ENCODE measurements at regions not wholly inside any gene's neighbourhood (a gene's known extent, or its start where the extent isn't known, plus 50 kb on each side); places are given as distances from the start of the nearest gene placed in this dataset.
"Not testable (repeated sequence)": the region's sequence is repeated elsewhere in the genome, so short reads cannot be mapped to it uniquely, and the experiment has no call there.

DNA sequence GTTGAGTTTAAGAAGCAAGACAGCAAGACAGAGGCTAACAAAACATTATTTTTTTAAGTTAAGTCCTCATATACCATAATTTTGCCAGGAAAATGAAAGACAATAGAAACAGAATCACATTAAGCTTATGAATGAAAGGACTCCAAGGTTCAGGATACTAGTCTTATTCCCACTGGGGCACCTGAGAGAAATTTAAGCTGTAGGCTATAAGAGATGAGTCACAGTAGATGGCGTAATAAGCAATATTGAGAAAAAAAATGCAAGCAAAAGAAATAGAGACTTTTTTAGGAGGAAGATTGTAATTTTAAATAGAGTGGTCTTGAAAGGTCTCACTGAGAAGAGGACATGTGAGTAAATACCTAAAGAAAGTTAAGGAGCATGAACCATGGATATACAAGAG lies 57.1 kb upstream of the KIF2B start:
- Histone ChIP-seq H3K4me3 (ENCODE audit: extremely low read depth, insufficient read depth, low read length, poor library complexity, severe bottlenecking) (no peak overlapping the region), H3K4me1 (ENCODE audit: control insufficient read depth, insufficient read depth, low read length, poor library complexity, severe bottlenecking) (no peaks in the 10 kb centered on the region), H3K9me3 (ENCODE audit: control insufficient read depth, low read length) (no peaks in the 10 kb centered on the region), H3K36me3 (ENCODE audit: control insufficient read depth, insufficient read depth, low read length) (no peaks in the 10 kb centered on the region), H3K27ac (ENCODE audit: low read depth, low read length, severe bottlenecking) (no peak overlapping the region)
- WGBS, 2 experiments (ENCODE audit: insufficient coverage in 2 of 2), result 89 to 100% methylated on average over 1 of the region's 1 CpG

DNA sequence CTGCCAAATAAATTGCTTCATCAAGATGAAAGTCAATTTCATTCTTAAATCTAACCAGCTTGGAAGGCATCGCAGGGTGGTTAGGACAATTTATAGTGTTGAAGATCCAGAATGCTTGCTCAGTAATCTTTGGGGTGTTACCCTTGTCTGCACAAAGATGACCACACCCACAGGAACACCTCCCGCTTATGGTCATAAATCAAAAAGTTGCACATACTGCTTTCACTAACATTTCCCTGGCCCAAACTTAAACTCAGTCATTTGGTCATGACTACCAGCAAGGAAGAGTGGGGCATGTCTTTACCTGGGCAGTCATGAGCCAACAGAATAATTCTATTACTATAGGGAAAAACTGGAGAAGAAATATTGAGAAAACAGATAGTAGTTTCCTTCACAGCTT lies 57.6 kb upstream of the KIF2B start:
- 100% methylated on average over 1 of the region's 2 CpGs; no CpG with 5 or more reads in 1 of the 2 experiments for WGBS, 2 experiments (ENCODE audit: insufficient coverage in 2 of 2)
- H3K4me3 ChIP-seq (ENCODE audit: extremely low read depth, insufficient read depth, low read length, poor library complexity, severe bottlenecking), result no peak overlapping the region
- no peaks in the 10 kb centered on the region for H3K9me3 ChIP-seq (ENCODE audit: control insufficient read depth, low read length)
- H3K4me1 ChIP-seq (ENCODE audit: control insufficient read depth, insufficient read depth, low read length, poor library complexity, severe bottlenecking), result no peaks in the 10 kb centered on the region
- no peak overlapping the region for H3K27ac ChIP-seq (ENCODE audit: low read depth, low read length, severe bottlenecking)
- H3K36me3 ChIP-seq (ENCODE audit: control insufficient read depth, insufficient read depth, low read length), result no peaks in the 10 kb centered on the region

- no peaks in the 10 kb centered on the region for H3K9me3 ChIP-seq (ENCODE audit: control insufficient read depth, low read length)
- H3K4me1 ChIP-seq (ENCODE audit: control insufficient read depth, insufficient read depth, low read length, poor library complexity, severe bottlenecking), result no peaks in the 10 kb centered on the region
- WGBS, 2 experiments (ENCODE audit: insufficient coverage in 2 of 2), result 100% methylated on average over 7 to 8 of the region's 22 CpGs
- H3K36me3 ChIP-seq (ENCODE audit: control insufficient read depth, insufficient read depth, low read length), result no peaks in the 10 kb centered on the region
- H3K27ac ChIP-seq (ENCODE audit: low read depth, low read length, severe bottlenecking), result no peak overlapping the region
- no peak overlapping the region for H3K4me3 ChIP-seq (ENCODE audit: extremely low read depth, insufficient read depth, low read length, poor library complexity, severe bottlenecking)
These were observed 65.2 kb upstream of the KIF2B start for GRCh38 chr17:53757559-53757958.

DNA sequence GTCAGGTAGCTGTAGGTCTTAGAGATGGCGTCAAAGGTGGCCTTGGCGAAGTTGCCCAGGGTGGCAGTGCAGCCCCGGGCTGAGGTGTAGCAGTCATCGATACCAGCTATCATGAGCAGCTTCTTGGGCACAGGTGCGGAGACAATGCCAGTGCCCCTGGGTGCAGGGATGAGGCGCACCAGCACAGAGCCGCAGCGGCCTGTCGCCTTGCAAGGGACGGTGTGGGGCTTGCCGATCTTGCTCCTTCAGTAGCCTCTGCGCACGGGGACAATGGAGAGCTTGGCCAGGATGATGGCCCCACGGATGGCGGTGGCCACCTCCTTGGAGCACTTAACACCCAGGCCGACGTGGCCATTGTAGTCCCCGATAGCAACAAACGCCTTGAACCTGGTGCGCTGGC lies 65.6 kb upstream of the KIF2B start:
- not testable (repeated sequence) for H3K9me3 ChIP-seq (ENCODE audit: control insufficient read depth, low read length); H3K4me1 ChIP-seq (ENCODE audit: control insufficient read depth, insufficient read depth, low read length, poor library complexity, severe bottlenecking); H3K4me3 ChIP-seq (ENCODE audit: extremely low read depth, insufficient read depth, low read length, poor library complexity, severe bottlenecking); H3K36me3 ChIP-seq (ENCODE audit: control insufficient read depth, insufficient read depth, low read length); H3K27ac ChIP-seq (ENCODE audit: low read depth, low read length, severe bottlenecking)
- WGBS, 2 experiments (ENCODE audit: insufficient coverage in 2 of 2), result 100% methylated on average over 14 of the region's 20 CpGs; no CpG with 5 or more reads in 1 of the 2 experiments

DNA sequence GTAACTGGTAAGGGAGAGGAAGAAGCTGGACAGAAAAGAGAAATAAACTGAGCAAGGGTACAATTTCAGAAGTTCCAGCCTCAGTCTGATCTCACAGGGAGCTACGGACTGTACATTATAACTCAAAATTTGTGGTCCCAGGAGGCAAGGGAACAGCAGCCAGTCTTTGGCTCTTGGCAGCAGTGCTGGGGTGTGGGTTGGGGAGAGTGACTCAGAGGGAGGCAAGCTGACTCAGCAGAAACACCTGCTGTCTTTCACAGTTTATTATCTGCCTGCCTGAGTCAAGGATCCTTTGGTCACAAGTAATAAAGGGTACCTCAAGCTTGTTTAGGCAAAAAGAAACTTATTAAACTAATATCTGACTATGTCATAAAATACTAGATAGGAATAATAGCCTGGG lies 73.5 kb upstream of the KIF2B start:
- Histone ChIP-seq H3K4me3 (ENCODE audit: extremely low read depth, insufficient read depth, low read length, poor library complexity, severe bottlenecking) (no peak overlapping the region), H3K4me1 (ENCODE audit: control insufficient read depth, insufficient read depth, low read length, poor library complexity, severe bottlenecking) (no peaks in the 10 kb centered on the region), H3K36me3 (ENCODE audit: control insufficient read depth, insufficient read depth, low read length) (no peaks in the 10 kb centered on the region), H3K9me3 (ENCODE audit: control insufficient read depth, low read length) (no peaks in the 10 kb centered on the region), H3K27ac (ENCODE audit: low read depth, low read length, severe bottlenecking) (no peak overlapping the region)
- WGBS, 2 experiments (ENCODE audit: insufficient coverage in 2 of 2), result 70% methylated on average over 1 of the region's 1 CpG; no CpG with 5 or more reads in 1 of the 2 experiments

- not testable (repeated sequence) for H3K27ac ChIP-seq (ENCODE audit: low read depth, low read length, severe bottlenecking); H3K9me3 ChIP-seq (ENCODE audit: control insufficient read depth, low read length); H3K4me1 ChIP-seq (ENCODE audit: control insufficient read depth, insufficient read depth, low read length, poor library complexity, severe bottlenecking); H3K36me3 ChIP-seq (ENCODE audit: control insufficient read depth, insufficient read depth, low read length); H3K4me3 ChIP-seq (ENCODE audit: extremely low read depth, insufficient read depth, low read length, poor library complexity, severe bottlenecking)
- WGBS, 2 experiments (ENCODE audit: insufficient coverage in 2 of 2), result 60 to 81% methylated on average over 1 to 6 of the region's 11 CpGs
These were observed 74.4 kb upstream of the KIF2B start for GRCh38 chr17:53748159-53748820.

DNA sequence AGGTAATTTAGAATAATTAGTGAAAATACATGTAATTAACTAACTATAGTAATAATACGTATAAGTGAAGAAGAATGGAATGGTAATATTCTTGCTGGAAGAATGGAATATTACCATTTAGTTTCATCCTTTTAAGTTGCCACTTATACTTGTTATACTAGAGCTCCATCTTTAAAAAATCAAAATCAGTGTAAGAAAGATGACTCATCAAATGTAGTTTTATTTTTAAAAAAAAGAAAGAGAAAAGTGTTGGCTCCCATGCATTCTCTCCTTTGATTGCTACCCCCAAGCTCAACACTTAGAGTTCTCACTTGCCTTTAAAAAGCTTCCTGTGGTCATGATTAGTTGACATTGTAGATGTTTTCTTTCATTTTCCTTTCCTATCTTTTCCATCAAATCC lies 82.4 kb upstream of the KIF2B start:
- H3K27ac ChIP-seq (ENCODE audit: low read depth, low read length, severe bottlenecking), result no peak overlapping the region
- no peak overlapping the region for H3K4me3 ChIP-seq (ENCODE audit: extremely low read depth, insufficient read depth, low read length, poor library complexity, severe bottlenecking)
- no peaks in the 10 kb centered on the region for H3K4me1 ChIP-seq (ENCODE audit: control insufficient read depth, insufficient read depth, low read length, poor library complexity, severe bottlenecking)
- WGBS, 2 experiments (ENCODE audit: insufficient coverage in 2 of 2), result no CpG with 5 or more reads among the region's 1 CpG
- H3K36me3 ChIP-seq (ENCODE audit: control insufficient read depth, insufficient read depth, low read length), result no peaks in the 10 kb centered on the region
- H3K9me3 ChIP-seq (ENCODE audit: control insufficient read depth, low read length), result no peaks in the 10 kb centered on the region

DNA sequence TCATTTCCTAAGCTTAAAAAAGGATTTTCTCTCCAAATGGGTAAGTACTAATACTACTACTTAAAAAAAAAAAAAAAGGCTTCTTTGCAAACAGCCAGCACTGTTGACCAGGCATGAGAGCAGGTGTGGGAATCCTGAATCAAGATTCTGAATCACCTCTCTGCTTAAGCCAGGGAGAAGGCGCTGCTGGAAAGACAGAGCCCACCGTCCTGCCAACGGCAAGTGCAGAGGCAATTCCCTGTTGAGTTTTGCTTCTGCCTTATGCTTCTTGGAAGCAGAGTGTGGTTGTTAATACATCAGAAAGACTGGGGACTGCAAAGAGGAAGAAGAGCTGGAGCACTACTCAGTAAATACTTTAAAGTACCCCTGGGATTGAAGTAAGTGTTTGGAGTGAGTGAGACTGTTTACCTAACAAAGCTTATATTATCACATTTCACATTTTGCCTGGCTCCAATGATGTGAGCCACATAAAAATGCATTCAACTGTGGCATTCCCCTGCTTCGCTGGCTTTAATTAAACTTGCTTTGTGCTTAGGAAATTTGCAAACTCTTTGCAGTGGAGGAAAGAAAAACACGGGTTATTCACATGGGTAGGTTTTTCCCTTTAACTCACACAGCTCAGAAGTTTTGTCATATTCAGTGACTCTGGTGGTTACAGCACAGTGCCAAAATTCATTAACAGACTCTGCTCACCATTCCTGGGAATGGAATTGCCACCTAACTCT lies 86.0 kb upstream of the KIF2B start:
- Histone ChIP-seq H3K4me1 (ENCODE audit: control insufficient read depth, insufficient read depth, low read length, poor library complexity, severe bottlenecking) (no peaks in the 10 kb centered on the region), H3K4me3 (ENCODE audit: extremely low read depth, insufficient read depth, low read length, poor library complexity, severe bottlenecking) (no peak overlapping the region), H3K36me3 (ENCODE audit: control insufficient read depth, insufficient read depth, low read length) (no peaks in the 10 kb centered on the region), H3K9me3 (ENCODE audit: control insufficient read depth, low read length) (no peaks in the 10 kb centered on the region), H3K27ac (ENCODE audit: low read depth, low read length, severe bottlenecking) (no peak overlapping the region)
- WGBS, 2 experiments (ENCODE audit: insufficient coverage in 2 of 2), result 89% methylated on average over 4 of the region's 5 CpGs; no CpG with 5 or more reads in 1 of the 2 experiments

DNA sequence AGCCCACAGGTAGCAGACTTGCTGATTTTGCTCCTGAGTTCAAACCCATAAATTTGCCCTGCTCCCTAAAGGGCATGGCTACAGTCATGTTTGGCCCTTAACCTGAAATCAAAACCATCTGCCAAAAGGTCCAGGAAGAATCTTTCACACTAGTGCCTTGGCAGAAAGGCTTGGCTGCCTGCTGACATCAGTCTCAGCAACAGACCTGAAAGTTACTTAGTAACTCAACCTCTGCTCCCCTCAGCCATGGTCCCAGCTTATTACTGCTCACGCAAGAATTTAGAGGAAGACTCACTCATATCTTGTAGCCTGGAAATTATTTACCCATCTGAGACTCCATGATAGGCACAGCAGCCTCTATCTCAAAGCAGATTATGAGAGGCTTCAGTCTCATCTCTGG lies 98.0 kb upstream of the KIF2B start:
- Histone ChIP-seq H3K9me3 (ENCODE audit: control insufficient read depth, low read length) (peaks cover 3% of the 10 kb centered on the region), H3K4me1 (ENCODE audit: control insufficient read depth, insufficient read depth, low read length, poor library complexity, severe bottlenecking) (no peaks in the 10 kb centered on the region), H3K36me3 (ENCODE audit: control insufficient read depth, insufficient read depth, low read length) (no peaks in the 10 kb centered on the region), H3K4me3 (ENCODE audit: extremely low read depth, insufficient read depth, low read length, poor library complexity, severe bottlenecking) (no peak overlapping the region), H3K27ac (ENCODE audit: low read depth, low read length, severe bottlenecking) (no peak overlapping the region)
- 75 to 100% methylated on average over 1 of the region's 1 CpG for WGBS, 2 experiments (ENCODE audit: insufficient coverage in 2 of 2)

GRCh38 chr17:53722407-53722806 lies 100.3 kb upstream of the KIF2B start:
- no peak overlapping the region for H3K4me3 ChIP-seq (ENCODE audit: extremely low read depth, insufficient read depth, low read length, poor library complexity, severe bottlenecking)
- WGBS, 2 experiments (ENCODE audit: insufficient coverage in 2 of 2), result 100% methylated on average over 1 of the region's 2 CpGs
- H3K9me3 ChIP-seq (ENCODE audit: control insufficient read depth, low read length), result peaks cover 3% of the 10 kb centered on the region
- H3K27ac ChIP-seq (ENCODE audit: low read depth, low read length, severe bottlenecking), result peak overlapping the region; percentile 32
- no peaks in the 10 kb centered on the region for H3K36me3 ChIP-seq (ENCODE audit: control insufficient read depth, insufficient read depth, low read length)
- no peaks in the 10 kb centered on the region for H3K4me1 ChIP-seq (ENCODE audit: control insufficient read depth, insufficient read depth, low read length, poor library complexity, severe bottlenecking)

DNA sequence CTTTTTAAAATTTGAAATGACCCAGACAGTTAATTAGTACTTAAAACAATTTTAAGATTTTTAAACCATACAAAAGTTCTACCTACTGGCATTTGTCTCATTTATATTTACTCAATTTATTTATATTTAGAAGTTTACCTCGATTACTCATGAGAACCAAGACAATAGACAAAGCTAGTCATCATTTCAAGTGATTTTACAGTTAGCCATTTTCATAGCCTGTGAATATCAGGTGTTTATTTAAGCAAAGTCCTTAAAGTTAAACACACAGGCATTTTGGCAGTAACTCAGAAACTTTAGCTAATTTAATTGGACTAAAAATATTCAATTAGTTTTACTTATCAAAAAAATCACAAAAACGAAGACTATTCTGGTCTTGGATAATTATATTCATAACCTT lies 101.6 kb upstream of the KIF2B start:
- Histone ChIP-seq H3K4me3 (ENCODE audit: extremely low read depth, insufficient read depth, low read length, poor library complexity, severe bottlenecking) (no peak overlapping the region), H3K36me3 (ENCODE audit: control insufficient read depth, insufficient read depth, low read length) (no peaks in the 10 kb centered on the region), H3K27ac (ENCODE audit: low read depth, low read length, severe bottlenecking) (no peak overlapping the region), H3K4me1 (ENCODE audit: control insufficient read depth, insufficient read depth, low read length, poor library complexity, severe bottlenecking) (no peaks in the 10 kb centered on the region), H3K9me3 (ENCODE audit: control insufficient read depth, low read length) (no peaks in the 10 kb centered on the region)
- no CpG with 5 or more reads among the region's 2 CpGs for WGBS, 2 experiments (ENCODE audit: insufficient coverage in 2 of 2)
